GM21619 (cell line): ENCODE measurements at regions not wholly inside any gene's neighbourhood (a gene's known extent, or its start where the extent isn't known, plus 50 kb on each side); places are given as distances from the start of the nearest gene placed in this dataset.
"Not testable (repeated sequence)": the region's sequence is repeated elsewhere in the genome, so short reads cannot be mapped to it uniquely, and the experiment has no call there.

ENCODE experiments used
- ATAC-seq: cut with Tn5 transposase; IDR thresholded peaks from one replicate; pipeline ENCODE4 v1.9.1; 2021; ENCODE audit not compliant: unreplicated experiment

GRCh38 chr18:68387246-68387645, 327.7 kb downstream of the TMX3 start:
- no peak for ATAC-seq

- not testable (repeated sequence) for ATAC-seq
These were observed 330.9 kb downstream of the TMX3 start for GRCh38 chr18:68383979-68384378.

DNA sequence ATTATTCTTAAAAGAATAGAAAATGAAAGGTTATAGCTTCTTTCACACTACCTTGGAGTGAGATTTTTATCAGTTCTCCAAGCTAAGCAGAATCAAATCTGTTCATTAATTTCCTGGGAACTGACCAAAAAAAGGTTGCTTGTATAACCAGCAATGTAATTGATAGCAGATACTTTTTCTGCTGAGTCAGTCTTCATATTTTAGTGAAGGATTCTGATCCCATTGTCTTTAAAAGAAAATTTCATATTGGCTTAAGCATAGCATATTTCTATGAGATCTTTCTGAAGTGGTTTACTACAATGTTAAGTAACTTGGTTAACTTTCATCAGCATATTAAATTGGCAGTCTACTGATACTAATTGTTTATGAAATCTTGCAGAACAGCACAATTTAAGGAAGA, 338.0 kb downstream of the TMX3 start:
- ATAC-seq: no peak

DNA sequence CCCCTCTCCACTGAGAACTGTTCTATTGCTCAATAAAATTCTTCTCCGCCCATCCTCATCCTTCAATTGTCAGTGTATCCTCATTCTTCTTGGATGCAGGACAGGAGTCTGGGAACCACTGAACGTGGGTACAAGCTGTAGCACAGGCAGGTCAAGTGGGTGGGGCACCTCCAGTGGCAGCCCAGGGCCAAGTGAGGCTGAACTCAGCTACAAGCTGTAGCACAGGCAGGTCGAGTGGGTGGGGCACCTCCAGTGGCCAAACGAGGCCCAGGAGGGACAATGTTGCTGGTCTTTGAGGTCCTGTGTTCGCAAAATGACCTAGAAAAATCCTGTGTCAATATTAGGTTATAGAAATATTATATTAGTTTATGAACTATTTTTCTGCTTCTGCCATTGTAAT, 352.0 kb downstream of the TMX3 start:
- no peak for ATAC-seq

GRCh38 chr18:68355637-68356036, 359.3 kb downstream of the TMX3 start:
- no peak for ATAC-seq

DNA sequence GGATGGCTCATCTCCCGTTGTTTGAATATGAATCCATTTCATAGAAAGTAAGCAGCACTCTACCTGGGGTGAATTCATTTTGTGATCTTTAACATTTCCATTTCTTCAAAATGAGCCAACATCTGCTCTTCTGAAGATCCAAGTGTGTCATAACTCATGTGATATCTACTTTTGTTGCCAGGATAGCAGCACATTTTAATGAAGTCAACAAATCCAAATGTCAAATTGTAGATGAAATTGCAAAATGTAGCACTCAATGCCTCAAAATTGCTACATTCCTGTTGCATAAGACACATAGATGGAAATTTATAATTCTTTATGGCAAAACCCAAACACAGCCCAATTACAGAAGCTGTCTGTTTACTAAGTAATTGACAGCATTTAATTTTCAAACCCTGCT, 360.7 kb downstream of the TMX3 start:
- no peak for ATAC-seq

DNA sequence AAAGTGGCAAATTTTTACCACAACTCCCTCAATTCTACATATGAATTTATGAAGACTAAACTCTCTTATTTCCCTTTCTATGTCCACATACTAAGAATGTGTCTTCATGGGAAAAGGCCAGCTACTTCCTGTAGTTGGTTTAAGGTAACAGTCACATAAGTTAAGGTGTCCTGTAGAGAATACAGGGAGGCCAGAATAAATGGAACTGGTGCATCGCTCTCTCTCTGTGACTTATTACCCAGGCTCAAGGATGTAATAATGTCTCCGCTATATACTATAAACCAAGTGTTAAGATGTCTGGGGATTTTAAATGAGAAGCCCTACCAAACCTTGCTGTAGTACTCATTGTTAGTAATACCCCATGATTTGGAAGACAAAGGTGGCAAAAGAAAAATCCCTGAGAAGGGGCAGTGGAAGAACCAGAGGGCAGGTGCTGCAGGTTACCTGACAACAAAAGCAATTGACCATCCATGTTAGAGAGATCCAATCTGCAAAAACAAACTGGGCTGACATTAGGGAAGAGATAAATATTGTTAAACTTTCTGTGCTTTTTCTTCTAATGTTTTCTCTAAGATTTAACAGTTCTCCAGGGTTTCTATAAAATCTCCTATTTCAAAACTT, 372.8 kb downstream of the TMX3 start:
- ATAC-seq: no peak

GRCh38 chr18:68340606-68341005, 374.3 kb downstream of the TMX3 start:
- no peak for ATAC-seq

DNA sequence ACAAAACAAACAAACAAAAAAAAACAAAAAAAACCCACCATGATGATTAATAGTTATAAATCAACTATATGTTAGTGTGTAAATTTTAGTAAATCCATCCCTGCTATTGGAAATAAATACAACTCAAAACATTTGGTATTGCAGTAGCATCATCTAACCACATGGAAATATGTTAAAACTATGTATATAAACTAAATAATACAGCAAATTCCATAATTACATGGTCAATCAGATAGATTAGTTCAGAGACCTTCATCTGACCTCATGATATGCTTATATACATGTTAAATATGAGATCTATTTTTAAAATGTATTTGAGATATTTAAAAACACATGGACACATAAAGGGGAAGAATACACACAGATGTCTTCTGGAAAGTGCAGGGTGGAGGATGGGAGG, 384.2 kb downstream of the TMX3 start:
- no peak for ATAC-seq

DNA sequence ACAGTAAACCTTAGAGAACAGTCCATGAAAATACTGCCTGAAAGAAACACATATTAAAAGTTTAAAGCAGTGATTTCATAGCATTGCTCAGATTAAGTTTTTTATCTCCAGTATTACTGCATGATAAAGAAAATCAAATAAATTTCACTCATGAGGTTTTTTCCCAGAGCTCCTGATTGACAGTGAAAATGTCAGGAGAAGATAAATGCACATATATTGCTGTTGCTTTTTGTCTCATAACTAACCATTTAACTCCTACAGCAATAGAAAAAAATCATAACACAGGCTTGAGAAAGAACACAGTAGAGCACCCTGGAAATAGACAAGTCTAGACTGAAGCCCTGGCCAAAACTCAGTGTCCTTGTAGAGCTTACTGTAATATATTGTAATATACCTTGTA, 391.0 kb downstream of the TMX3 start:
- no peak for ATAC-seq

GRCh38 chr18:68316636-68317035, 398.3 kb downstream of the TMX3 start:
- ATAC-seq: no peak

- no peak for ATAC-seq
These were observed 400.5 kb downstream of the TMX3 start for GRCh38 chr18:68314403-68314802.

- ATAC-seq: no peak
These were observed 413.5 kb downstream of the TMX3 start for GRCh38 chr18:68301441-68301840.

GRCh38 chr18:68299906-68300305, 415.0 kb downstream of the TMX3 start:
- no peak for ATAC-seq

DNA sequence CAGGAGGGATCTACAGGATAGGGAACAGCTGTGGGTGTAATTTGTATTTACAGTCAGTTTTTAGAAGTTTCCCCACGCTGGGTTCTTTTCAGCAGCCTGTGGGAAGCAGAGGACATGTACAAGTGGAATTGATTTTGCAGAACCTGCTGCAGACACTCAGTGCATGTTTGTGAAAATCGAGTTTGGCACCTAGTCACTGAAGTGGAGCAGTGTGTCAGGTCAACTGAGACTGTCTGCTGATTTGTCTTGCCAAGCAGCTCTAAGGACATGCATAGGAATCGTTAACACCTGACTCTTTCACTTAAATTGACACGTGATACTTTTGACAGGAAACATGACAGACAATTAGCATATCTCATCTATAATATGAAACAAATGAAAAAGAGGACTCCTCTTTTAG, 416.6 kb downstream of the TMX3 start:
- no peak for ATAC-seq

DNA sequence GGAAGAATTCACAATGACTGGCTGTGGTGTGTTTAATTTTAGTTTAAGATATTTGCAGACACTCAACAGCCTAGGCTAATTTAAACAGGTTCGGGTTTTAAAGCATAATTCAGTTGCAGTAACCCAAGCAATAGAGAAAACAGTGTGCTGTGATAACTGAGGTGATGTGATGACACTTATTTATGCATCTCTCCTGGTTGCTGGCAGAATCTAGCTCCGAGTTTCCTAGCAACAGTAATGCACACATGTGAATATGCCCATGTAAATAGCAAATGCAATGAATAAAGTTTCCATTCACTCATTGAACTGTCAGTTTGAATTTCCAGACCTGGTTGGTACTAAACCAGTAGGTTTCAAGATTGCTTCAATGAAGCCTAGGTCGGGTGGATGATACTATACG, 426.5 kb downstream of the TMX3 start:
- ATAC-seq: no peak

DNA sequence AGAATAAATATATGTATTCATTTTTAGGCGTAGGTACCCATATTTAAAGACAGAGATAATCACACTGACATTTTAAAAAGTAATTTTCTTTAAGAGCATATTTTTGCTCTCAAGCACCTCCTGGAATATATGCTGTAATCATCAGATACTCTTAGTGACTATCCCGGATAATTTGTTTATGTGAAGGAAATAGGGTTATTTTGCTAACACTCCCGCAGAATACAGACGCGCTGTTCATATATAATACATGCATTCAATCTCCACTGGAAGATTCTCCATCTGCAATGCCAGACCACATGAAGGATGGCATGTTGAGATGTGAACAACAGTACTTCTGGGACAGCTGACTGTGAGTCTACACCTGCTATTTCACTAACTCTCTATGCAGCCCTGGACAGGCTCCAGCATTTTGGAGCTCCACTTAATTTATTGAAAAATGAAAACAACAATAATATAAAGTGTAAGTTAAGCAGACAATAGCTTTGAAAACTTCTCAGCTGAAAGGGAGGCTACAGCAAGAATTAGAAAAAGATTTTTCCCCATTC, 430.6 kb downstream of the TMX3 start:
- no peak for ATAC-seq

DNA sequence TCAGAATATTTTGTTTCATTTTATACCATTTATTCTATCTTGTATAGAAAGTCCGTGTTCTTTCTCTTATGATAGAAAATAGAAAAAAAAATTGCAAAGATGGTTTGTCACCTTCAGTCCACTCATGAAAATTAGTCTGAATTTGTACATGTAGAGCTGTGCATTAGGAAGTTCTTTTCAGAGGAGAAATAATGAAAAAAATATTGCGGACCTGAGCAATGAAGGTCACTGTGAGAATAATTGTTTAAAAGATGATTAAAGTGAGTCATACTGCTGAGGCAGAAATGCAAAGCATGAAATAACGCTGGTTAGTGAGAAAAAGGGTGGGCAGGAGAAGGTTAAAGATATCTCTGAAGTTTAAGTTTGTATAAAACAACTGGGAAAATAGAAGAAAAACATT, 431.1 kb downstream of the TMX3 start:
- no peak for ATAC-seq

DNA sequence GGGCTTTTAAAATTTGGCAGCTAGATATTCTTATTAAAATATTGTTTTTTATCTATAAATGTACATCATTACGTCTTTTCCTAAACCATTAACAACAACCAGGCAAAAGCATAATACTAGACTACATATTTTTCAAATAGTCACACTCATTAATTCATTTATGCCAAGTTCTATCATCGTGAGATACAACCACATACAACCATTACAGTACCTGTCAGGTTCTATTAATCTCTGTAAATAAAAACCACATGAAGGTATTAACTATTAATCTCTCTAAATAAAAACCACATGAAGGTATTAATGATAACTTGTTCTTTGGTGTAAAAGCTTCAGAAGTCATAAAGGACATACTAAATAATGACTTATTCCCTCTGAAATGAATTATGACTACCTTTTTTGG, 432.7 kb downstream of the TMX3 start:
- ATAC-seq: no peak

- ATAC-seq: no peak
These were observed 439.3 kb downstream of the TMX3 start for GRCh38 chr18:68275616-68276015.

DNA sequence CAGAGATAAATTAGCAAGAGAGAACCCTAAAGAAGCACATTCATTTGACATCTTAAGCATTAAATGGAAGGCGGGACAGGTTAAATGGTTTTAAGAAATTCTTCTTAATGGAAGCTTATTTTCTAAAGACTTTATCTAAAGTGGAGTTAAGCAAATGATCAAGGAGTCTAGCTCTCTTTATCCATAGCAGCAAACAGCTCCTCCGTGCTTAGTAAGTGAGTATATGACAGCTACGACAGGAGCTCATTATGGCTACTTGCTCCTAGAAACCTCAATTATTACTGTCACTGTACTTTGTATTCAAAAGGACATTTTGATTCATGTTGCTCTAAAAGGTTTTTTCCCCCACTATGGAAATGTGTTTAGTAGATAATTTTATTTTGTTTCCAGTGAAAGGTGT, 444.9 kb downstream of the TMX3 start:
- ATAC-seq: no peak

- no peak for ATAC-seq
These were observed 447.3 kb downstream of the TMX3 start for GRCh38 chr18:68267583-68267982.

GRCh38 chr18:68263481-68263880, 451.4 kb downstream of the TMX3 start:
- ATAC-seq: no peak
